ENCODE measurements at regions not wholly inside any gene's neighbourhood (a gene's known extent, or its start where the extent isn't known, plus 50 kb on each side); places are given as distances from the start of the nearest gene placed in this dataset.

DNA sequence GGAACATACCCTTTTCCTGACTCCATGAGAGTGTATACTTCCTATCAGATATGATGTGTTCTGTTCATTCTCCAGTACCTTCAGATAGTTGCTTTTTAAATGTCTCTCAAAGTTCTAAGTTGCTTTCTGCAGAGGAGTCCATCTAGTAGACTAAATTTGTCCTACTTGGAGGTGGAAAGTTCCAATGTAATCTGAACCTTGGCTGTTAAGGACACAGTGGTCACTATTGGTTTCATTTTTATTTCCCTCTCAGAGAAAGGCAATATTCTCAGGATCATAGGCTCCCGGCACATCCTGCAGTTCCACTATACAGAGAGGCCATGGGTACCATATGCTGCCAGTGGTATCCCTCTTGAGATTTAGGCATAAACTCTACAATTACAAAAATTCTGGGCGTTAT, 634.6 kb downstream of the LRRC70 start:
- TF ChIP-seq, protein P1, sequence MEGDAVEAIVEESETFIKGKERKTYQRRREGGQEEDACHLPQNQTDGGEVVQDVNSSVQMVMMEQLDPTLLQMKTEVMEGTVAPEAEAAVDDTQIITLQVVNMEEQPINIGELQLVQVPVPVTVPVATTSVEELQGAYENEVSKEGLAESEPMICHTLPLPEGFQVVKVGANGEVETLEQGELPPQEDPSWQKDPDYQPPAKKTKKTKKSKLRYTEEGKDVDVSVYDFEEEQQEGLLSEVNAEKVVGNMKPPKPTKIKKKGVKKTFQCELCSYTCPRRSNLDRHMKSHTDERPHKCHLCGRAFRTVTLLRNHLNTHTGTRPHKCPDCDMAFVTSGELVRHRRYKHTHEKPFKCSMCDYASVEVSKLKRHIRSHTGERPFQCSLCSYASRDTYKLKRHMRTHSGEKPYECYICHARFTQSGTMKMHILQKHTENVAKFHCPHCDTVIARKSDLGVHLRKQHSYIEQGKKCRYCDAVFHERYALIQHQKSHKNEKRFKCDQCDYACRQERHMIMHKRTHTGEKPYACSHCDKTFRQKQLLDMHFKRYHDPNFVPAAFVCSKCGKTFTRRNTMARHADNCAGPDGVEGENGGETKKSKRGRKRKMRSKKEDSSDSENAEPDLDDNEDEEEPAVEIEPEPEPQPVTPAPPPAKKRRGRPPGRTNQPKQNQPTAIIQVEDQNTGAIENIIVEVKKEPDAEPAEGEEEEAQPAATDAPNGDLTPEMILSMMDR (IDR thresholded peaks at IDR 0.05): no peak
- TF ChIP-seq EZH2 (IDR thresholded peaks at IDR 0.05): no peak
- TF ChIP-seq EZH2phosphoT487 (IDR thresholded peaks at IDR 0.05): no peak
